ENCODE measurements at regions not wholly inside any gene's neighbourhood (a gene's known extent, or its start where the extent isn't known, plus 50 kb on each side); places are given as distances from the start of the nearest gene placed in this dataset.

DNA sequence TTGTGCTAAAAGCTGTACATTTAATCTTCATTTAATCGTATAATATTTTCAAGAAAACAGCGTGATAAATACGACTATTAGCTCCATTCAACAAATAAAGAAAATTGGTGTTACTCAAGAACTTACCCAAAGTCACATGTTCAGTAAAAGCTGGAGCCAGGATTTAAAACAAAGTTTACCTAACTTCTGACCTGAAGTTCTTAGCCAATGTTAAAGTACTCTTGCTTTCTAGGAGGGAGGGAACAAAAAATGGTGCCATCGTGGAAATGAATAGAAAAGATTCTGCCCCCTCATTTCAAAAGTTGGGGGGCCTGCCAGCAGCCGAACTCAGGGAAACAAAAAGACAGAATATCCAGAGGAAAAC lies 395.8 kb downstream of the CD109 start:
- TF ChIP-seq ZBTB7A (IDR thresholded peaks at IDR 0.05; ENCODE audit: low read depth) (no peak), USF1 (IDR thresholded peaks at IDR 0.05) (no peak), TAF1 (IDR thresholded peaks at IDR 0.05; ENCODE audit: low read depth) (no peak), RAD21 (IDR thresholded peaks at IDR 0.05; ENCODE audit: low read depth) (no peak), NFIC (IDR thresholded peaks at IDR 0.05) (no peak), REST (IDR thresholded peaks at IDR 0.05; ENCODE audit: low read depth) (no peak), YY1 (IDR thresholded peaks at IDR 0.05; ENCODE audit: low read depth) (no peak), FOXM1 (IDR thresholded peaks at IDR 0.05; ENCODE audit: borderline replicate concordance, low read depth) (no peak), EGR1 (IDR thresholded peaks at IDR 0.05) (no peak), EP300 (IDR thresholded peaks at IDR 0.05; ENCODE audit: borderline replicate concordance) (no peak), CEBPB (IDR thresholded peaks at IDR 0.05) (no peak), CREB1 (IDR thresholded peaks at IDR 0.05; ENCODE audit: low read depth) (no peak)
- TF ChIP-seq, protein P1, sequence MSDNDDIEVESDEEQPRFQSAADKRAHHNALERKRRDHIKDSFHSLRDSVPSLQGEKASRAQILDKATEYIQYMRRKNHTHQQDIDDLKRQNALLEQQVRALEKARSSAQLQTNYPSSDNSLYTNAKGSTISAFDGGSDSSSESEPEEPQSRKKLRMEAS (IDR thresholded peaks at IDR 0.05) = no peak

DNA sequence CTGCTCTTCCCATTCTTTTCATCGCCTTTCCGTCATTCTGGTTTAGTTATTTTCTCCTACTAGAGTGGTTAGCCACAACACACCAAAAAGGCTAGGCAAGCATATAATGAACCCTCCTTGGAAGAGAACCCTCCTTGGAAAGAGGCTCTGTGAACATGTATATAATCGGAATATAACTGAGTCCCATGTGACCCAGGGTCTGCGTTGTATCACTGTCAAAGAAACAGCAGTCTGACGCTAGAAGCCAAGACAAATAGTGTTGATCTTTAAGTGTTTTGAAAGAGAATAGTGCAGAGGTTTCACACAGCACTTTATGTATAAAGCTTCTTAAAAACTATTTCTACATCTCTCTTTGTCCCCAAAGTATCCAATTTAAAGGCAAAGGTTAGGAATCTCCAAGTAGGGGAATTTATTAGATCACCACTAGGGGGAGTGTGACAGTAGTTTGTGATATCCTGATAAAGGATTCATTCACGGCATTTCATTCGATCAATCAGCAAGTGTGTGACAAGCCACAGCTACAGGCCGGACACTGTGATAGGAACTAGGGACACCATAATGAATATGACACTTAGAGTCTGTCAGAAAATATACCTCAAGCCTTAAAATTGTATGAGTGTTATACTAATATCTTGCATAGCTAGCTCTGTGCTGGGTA lies 395.3 kb downstream of the CD109 start:
- TF ChIP-seq RAD21 (IDR thresholded peaks at IDR 0.05; ENCODE audit: low read depth) = peak; percentile 49
- TF ChIP-seq YY1 (IDR thresholded peaks at IDR 0.05; ENCODE audit: low read depth) = no peak

- TF ChIP-seq CREB1 (IDR thresholded peaks at IDR 0.05; ENCODE audit: low read depth) = no peak
Measured at GRCh38 chr6:74087899-74088298, 391.9 kb downstream of the CD109 start.

DNA sequence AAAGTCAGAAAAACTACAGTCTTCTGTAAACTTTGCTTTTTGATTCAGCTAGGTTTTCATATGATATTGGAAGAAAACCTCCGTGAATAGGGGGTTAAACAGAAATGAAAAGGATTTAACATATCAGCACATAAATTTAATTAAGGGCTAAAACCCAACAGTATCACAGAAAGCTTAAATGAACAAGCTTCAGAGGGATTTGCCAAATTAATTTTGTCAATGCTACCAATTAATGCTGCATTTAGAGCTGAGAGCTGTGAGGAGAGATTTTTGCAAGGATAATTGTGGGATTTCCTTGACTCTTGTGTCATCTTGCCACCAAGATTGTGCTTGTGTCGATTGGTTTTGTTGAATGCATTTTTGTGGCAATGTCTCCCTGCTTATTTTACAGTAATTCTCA lies 379.9 kb downstream of the CD109 start:
- TF ChIP-seq YY1 (IDR thresholded peaks at IDR 0.05; ENCODE audit: low read depth) (no peak), TAF1 (IDR thresholded peaks at IDR 0.05; ENCODE audit: low read depth) (no peak), CREB1 (IDR thresholded peaks at IDR 0.05; ENCODE audit: low read depth) (no peak)

GRCh38 chr6:74075323-74075722 lies 379.3 kb downstream of the CD109 start:
- TF ChIP-seq TAF1 (IDR thresholded peaks at IDR 0.05; ENCODE audit: low read depth) (no peak), REST (IDR thresholded peaks at IDR 0.05; ENCODE audit: low read depth) (no peak), CREB1 (IDR thresholded peaks at IDR 0.05; ENCODE audit: low read depth) (no peak), ZBTB7A (IDR thresholded peaks at IDR 0.05; ENCODE audit: low read depth) (no peak), NFIC (IDR thresholded peaks at IDR 0.05) (no peak), RAD21 (IDR thresholded peaks at IDR 0.05; ENCODE audit: low read depth) (no peak), EGR1 (IDR thresholded peaks at IDR 0.05) (no peak)
- TF ChIP-seq, protein P1 (IDR thresholded peaks at IDR 0.05) = no peak

DNA sequence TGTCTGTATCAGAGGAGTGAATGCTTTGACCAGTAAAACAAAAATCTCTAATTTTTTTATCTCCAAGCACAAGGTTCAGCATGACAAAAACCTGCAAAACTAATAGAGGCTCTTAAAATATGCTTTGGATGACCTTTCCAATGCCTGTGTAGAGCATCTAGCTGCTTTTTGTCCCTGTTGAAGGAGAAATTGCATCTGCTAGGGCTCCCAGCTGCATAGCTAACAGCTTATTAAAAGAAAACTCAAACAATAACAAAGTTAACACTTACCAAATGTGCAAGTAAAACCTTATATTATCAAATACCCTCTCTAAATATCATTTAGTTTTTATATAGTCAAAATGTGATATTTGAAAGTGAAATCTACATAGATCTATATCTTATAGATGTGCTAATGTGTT lies 378.6 kb downstream of the CD109 start:
- TF ChIP-seq RAD21 (IDR thresholded peaks at IDR 0.05; ENCODE audit: low read depth) (no peak), TEAD4 (IDR thresholded peaks at IDR 0.05) (no peak), CREB1 (IDR thresholded peaks at IDR 0.05; ENCODE audit: low read depth) (no peak), EP300 (IDR thresholded peaks at IDR 0.05; ENCODE audit: borderline replicate concordance) (no peak), CEBPB (IDR thresholded peaks at IDR 0.05) (no peak), FOXM1 (IDR thresholded peaks at IDR 0.05; ENCODE audit: borderline replicate concordance, low read depth) (no peak), ZBTB7A (IDR thresholded peaks at IDR 0.05; ENCODE audit: low read depth) (no peak), EGR1 (IDR thresholded peaks at IDR 0.05) (no peak), USF1 (IDR thresholded peaks at IDR 0.05) (no peak)

DNA sequence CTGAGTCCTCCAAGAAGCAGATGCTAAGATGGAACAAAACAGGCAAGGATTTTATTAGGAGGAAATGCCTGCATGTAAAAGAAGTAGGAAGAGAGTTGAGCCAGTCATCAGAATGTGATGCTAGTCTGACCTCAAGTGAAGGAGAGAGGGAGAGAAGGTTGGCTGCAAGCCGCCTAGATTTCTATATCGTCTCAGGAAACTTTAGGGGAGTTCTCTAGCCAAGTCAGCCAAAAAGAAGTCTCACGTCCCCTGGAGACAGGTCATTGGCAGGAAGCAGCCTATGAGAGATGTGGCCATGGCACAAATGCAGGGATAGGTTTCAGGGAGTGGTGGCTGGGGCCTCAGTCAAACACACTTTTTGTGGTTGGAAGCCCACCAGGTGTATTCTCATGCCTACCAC lies 378.0 kb downstream of the CD109 start:
- no peak for TF ChIP-seq CREB1 (IDR thresholded peaks at IDR 0.05; ENCODE audit: low read depth)
- no peak for TF ChIP-seq USF1 (IDR thresholded peaks at IDR 0.05)
- no peak for TF ChIP-seq ZBTB7A (IDR thresholded peaks at IDR 0.05; ENCODE audit: low read depth)
- no peak for TF ChIP-seq NFIC (IDR thresholded peaks at IDR 0.05)

Data from Ishikawa (cell line).